ENCODE measurements at regions not wholly inside any gene's neighbourhood (a gene's known extent, or its start where the extent isn't known, plus 50 kb on each side); places are given as distances from the start of the nearest gene placed in this dataset.

- Histone ChIP-seq H2BK5ac (ENCODE audit: low read depth, low read length, poor library complexity, severe bottlenecking) (no peak overlapping the region), H2BK15ac (ENCODE audit: low read depth, poor library complexity, severe bottlenecking) (no peak overlapping the region), H3K79me1 (replicated peaks; ENCODE audit: low read length, poor library complexity, severe bottlenecking) (no peaks in the 10 kb centered on the region), H3K23ac (ENCODE audit: low read length in 2 of 2) (no peak overlapping the region), H3K9ac (ENCODE audit: low read length) (no peak overlapping the region), H2AFZ (ENCODE audit: low read depth, low read length) (no peak overlapping the region), H3K18ac (ENCODE audit: low read depth in 1 of 2, low read length in 2 of 2) (peak overlapping the region in 1 of 2 experiments; percentile 16), H4K8ac (ENCODE audit: low read length) (no peak overlapping the region), H3K14ac (ENCODE audit: low read length in 2 of 2) (no peak overlapping the region), H3K4me2 (ENCODE audit: low read length, poor library complexity, severe bottlenecking) (no peak overlapping the region), H3K4me3 (ENCODE audit: insufficient read depth in 1 of 2, low read depth in 1 of 2, low read length in 2 of 2) (no peak overlapping the region), H3K9me3 (ENCODE audit: control insufficient read depth, low read length) (no peaks in the 10 kb centered on the region), H2AK5ac (ENCODE audit: low read length, severe bottlenecking) (no peak overlapping the region), H3K36me3 (ENCODE audit: control insufficient read depth in 1 of 2, insufficient read depth in 2 of 2, low read depth in 1 of 2, low read length in 2 of 2) (no peaks in the 10 kb centered on the region), H4K91ac (ENCODE audit: low read length) (peak overlapping the region; percentile 11), H3K27me3 (ENCODE audit: control insufficient read depth in 1 of 2, insufficient read depth in 1 of 2, low read length in 2 of 2) (peaks cover 0 to 21% of the 10 kb centered on the region in 2 experiments), H3K4me1 (ENCODE audit: control insufficient read depth, insufficient read depth, low read depth, low read length) (peaks cover 6% of the 10 kb centered on the region), H3K27ac (ENCODE audit: low read length, poor library complexity, severe bottlenecking) (no peak overlapping the region), H2BK12ac (ENCODE audit: low read length in 2 of 2) (no peak overlapping the region), H2BK120ac (ENCODE audit: low read depth, low read length) (peak overlapping the region; percentile 34), H3K4ac (ENCODE audit: low read depth in 1 of 2, low read length in 2 of 2) (no peak overlapping the region)
- 100% methylated on average over 2 of the region's 2 CpGs for WGBS
- no peak for DNase-seq
These were observed 106.5 kb downstream of the EFNB1 start for GRCh38 chrX:68935362-68935761.

DNA sequence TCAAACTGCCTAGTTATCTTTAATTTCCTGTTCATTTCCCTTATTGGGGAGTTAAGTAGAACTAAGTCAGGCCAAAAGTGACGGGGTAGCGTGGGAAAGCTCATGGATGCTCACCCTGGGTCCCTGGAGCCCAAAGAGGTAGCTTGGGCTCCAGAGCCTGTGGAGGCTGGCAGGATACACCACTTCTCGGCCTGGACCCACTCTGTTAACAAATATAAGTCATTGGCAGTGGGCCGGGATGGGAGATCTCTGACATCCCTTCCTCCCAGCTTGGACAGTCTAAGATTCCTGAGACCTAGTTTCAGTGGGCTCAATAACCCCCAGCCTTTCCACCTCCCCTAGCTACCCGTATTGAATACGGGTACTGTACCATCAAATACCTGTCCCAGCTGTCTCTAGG is 106.1 kb downstream of the EFNB1 start:
- H2BK5ac ChIP-seq (ENCODE audit: low read depth, low read length, poor library complexity, severe bottlenecking): no peak overlapping the region
- no peak overlapping the region for H3K14ac ChIP-seq (ENCODE audit: low read length in 2 of 2)
- no peak overlapping the region for H3K4ac ChIP-seq (ENCODE audit: low read depth in 1 of 2, low read length in 2 of 2)
- peak overlapping the region in 1 of 2 experiments; percentile 16 for H3K18ac ChIP-seq (ENCODE audit: low read depth in 1 of 2, low read length in 2 of 2)
- no peak overlapping the region for H2BK12ac ChIP-seq (ENCODE audit: low read length in 2 of 2)
- H2BK120ac ChIP-seq (ENCODE audit: low read depth, low read length): no peak overlapping the region
- H3K4me3 ChIP-seq (ENCODE audit: insufficient read depth in 1 of 2, low read depth in 1 of 2, low read length in 2 of 2): no peak overlapping the region
- peaks cover 6% of the 10 kb centered on the region for H3K4me1 ChIP-seq (ENCODE audit: control insufficient read depth, insufficient read depth, low read depth, low read length)
- WGBS: 84% methylated on average over 4 of the region's 6 CpGs
- no peaks in the 10 kb centered on the region for H3K79me1 ChIP-seq (replicated peaks; ENCODE audit: low read length, poor library complexity, severe bottlenecking)
- H2BK15ac ChIP-seq (ENCODE audit: low read depth, poor library complexity, severe bottlenecking): no peak overlapping the region
- no peaks in the 10 kb centered on the region for H3K9me3 ChIP-seq (ENCODE audit: control insufficient read depth, low read length)
- no peak overlapping the region for H2AK5ac ChIP-seq (ENCODE audit: low read length, severe bottlenecking)
- DNase-seq: no peak
- H3K27ac ChIP-seq (ENCODE audit: low read length, poor library complexity, severe bottlenecking): no peak overlapping the region
- H4K91ac ChIP-seq (ENCODE audit: low read length): no peak overlapping the region
- H3K4me2 ChIP-seq (ENCODE audit: low read length, poor library complexity, severe bottlenecking): no peak overlapping the region
- no peak overlapping the region for H4K8ac ChIP-seq (ENCODE audit: low read length)
- H3K23ac ChIP-seq (ENCODE audit: low read length in 2 of 2): no peak overlapping the region
- peaks cover 0 to 21% of the 10 kb centered on the region in 2 experiments for H3K27me3 ChIP-seq (ENCODE audit: control insufficient read depth in 1 of 2, insufficient read depth in 1 of 2, low read length in 2 of 2)
- H3K36me3 ChIP-seq (ENCODE audit: control insufficient read depth in 1 of 2, insufficient read depth in 2 of 2, low read depth in 1 of 2, low read length in 2 of 2): no peaks in the 10 kb centered on the region
- no peak overlapping the region for H3K9ac ChIP-seq (ENCODE audit: low read length)
- no peak overlapping the region for H2AFZ ChIP-seq (ENCODE audit: low read depth, low read length)

GRCh38 chrX:68934421-68934820 is 105.6 kb downstream of the EFNB1 start:
- Histone ChIP-seq H3K14ac (ENCODE audit: low read length in 2 of 2) (no peak overlapping the region), H3K18ac (ENCODE audit: low read depth in 1 of 2, low read length in 2 of 2) (no peak overlapping the region), H3K27ac (ENCODE audit: low read length, poor library complexity, severe bottlenecking) (no peak overlapping the region), H2BK12ac (ENCODE audit: low read length in 2 of 2) (no peak overlapping the region), H3K4me1 (ENCODE audit: control insufficient read depth, insufficient read depth, low read depth, low read length) (peaks cover 9% of the 10 kb centered on the region), H3K9ac (ENCODE audit: low read length) (no peak overlapping the region), H2BK5ac (ENCODE audit: low read depth, low read length, poor library complexity, severe bottlenecking) (no peak overlapping the region), H3K4me2 (ENCODE audit: low read length, poor library complexity, severe bottlenecking) (no peak overlapping the region), H3K23ac (ENCODE audit: low read length in 2 of 2) (no peak overlapping the region), H3K79me1 (replicated peaks; ENCODE audit: low read length, poor library complexity, severe bottlenecking) (no peaks in the 10 kb centered on the region), H2AFZ (ENCODE audit: low read depth, low read length) (no peak overlapping the region), H3K4ac (ENCODE audit: low read depth in 1 of 2, low read length in 2 of 2) (no peak overlapping the region), H3K4me3 (ENCODE audit: insufficient read depth in 1 of 2, low read depth in 1 of 2, low read length in 2 of 2) (no peak overlapping the region), H2BK15ac (ENCODE audit: low read depth, poor library complexity, severe bottlenecking) (no peak overlapping the region), H4K8ac (ENCODE audit: low read length) (no peak overlapping the region), H2BK120ac (ENCODE audit: low read depth, low read length) (no peak overlapping the region), H3K36me3 (ENCODE audit: control insufficient read depth in 1 of 2, insufficient read depth in 2 of 2, low read depth in 1 of 2, low read length in 2 of 2) (no peaks in the 10 kb centered on the region), H3K27me3 (ENCODE audit: control insufficient read depth in 1 of 2, insufficient read depth in 1 of 2, low read length in 2 of 2) (peaks cover 0 to 22% of the 10 kb centered on the region in 2 experiments), H4K91ac (ENCODE audit: low read length) (no peak overlapping the region), H2AK5ac (ENCODE audit: low read length, severe bottlenecking) (no peak overlapping the region), H3K9me3 (ENCODE audit: control insufficient read depth, low read length) (no peaks in the 10 kb centered on the region)
- 100% methylated on average over 2 of the region's 3 CpGs for WGBS
- no peak for DNase-seq

DNA sequence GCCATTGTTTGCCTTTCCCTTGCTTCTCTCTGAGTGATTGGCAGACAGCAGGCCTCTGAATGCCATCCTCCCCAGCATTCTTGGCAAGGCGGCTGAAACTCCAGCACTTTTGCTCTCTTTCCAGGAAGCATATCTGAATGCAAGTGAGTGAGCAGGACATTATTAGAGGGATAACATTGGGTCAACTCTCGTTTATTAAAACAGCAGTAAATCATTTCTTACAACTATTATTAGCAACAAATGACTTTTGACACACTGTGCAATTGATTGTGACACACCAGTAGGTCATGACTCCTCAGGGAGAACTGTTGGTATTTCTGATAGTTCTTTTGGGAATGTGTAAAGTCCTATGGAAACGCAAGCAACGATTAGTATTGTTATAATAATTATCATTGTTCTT is 103.8 kb downstream of the EFNB1 start:
- Histone ChIP-seq H3K79me1 (replicated peaks; ENCODE audit: low read length, poor library complexity, severe bottlenecking) (no peaks in the 10 kb centered on the region), H2AK5ac (ENCODE audit: low read length, severe bottlenecking) (no peak overlapping the region), H3K18ac (ENCODE audit: low read depth in 1 of 2, low read length in 2 of 2) (no peak overlapping the region), H3K4me2 (ENCODE audit: low read length, poor library complexity, severe bottlenecking) (no peak overlapping the region), H2BK5ac (ENCODE audit: low read depth, low read length, poor library complexity, severe bottlenecking) (no peak overlapping the region), H3K27me3 (ENCODE audit: control insufficient read depth in 1 of 2, insufficient read depth in 1 of 2, low read length in 2 of 2) (peaks cover 0 to 35% of the 10 kb centered on the region in 2 experiments), H3K4me3 (ENCODE audit: insufficient read depth in 1 of 2, low read depth in 1 of 2, low read length in 2 of 2) (no peak overlapping the region), H3K27ac (ENCODE audit: low read length, poor library complexity, severe bottlenecking) (no peak overlapping the region), H4K8ac (ENCODE audit: low read length) (no peak overlapping the region), H3K14ac (ENCODE audit: low read length in 2 of 2) (no peak overlapping the region), H2BK15ac (ENCODE audit: low read depth, poor library complexity, severe bottlenecking) (no peak overlapping the region), H3K9ac (ENCODE audit: low read length) (no peak overlapping the region), H3K4ac (ENCODE audit: low read depth in 1 of 2, low read length in 2 of 2) (no peak overlapping the region), H2AFZ (ENCODE audit: low read depth, low read length) (no peak overlapping the region), H4K91ac (ENCODE audit: low read length) (no peak overlapping the region), H3K36me3 (ENCODE audit: control insufficient read depth in 1 of 2, insufficient read depth in 2 of 2, low read depth in 1 of 2, low read length in 2 of 2) (no peaks in the 10 kb centered on the region), H3K23ac (ENCODE audit: low read length in 2 of 2) (no peak overlapping the region), H2BK12ac (ENCODE audit: low read length in 2 of 2) (no peak overlapping the region), H2BK120ac (ENCODE audit: low read depth, low read length) (no peak overlapping the region), H3K4me1 (ENCODE audit: control insufficient read depth, insufficient read depth, low read depth, low read length) (peaks cover 8% of the 10 kb centered on the region), H3K9me3 (ENCODE audit: control insufficient read depth, low read length) (no peaks in the 10 kb centered on the region)
- DNase-seq: no peak
- WGBS: 100% methylated on average over 2 of the region's 4 CpGs
